Stimulated activated CD8-positive, alpha-beta memory T cell treated with anti-CD3 and anti-CD28 coated beads, Interleukin-7, amount 100 ng/mL, for 24 hours (primary cell): ENCODE measurements at regions not wholly inside any gene's neighbourhood (a gene's known extent, or its start where the extent isn't known, plus 50 kb on each side); places are given as distances from the start of the nearest gene placed in this dataset.

ENCODE experiments used
- DNase-seq: peaks from one replicate; pipeline ENCODE4 v3.0.0-alpha.2; 2020; ENCODE audit warnings: low read depth

DNA sequence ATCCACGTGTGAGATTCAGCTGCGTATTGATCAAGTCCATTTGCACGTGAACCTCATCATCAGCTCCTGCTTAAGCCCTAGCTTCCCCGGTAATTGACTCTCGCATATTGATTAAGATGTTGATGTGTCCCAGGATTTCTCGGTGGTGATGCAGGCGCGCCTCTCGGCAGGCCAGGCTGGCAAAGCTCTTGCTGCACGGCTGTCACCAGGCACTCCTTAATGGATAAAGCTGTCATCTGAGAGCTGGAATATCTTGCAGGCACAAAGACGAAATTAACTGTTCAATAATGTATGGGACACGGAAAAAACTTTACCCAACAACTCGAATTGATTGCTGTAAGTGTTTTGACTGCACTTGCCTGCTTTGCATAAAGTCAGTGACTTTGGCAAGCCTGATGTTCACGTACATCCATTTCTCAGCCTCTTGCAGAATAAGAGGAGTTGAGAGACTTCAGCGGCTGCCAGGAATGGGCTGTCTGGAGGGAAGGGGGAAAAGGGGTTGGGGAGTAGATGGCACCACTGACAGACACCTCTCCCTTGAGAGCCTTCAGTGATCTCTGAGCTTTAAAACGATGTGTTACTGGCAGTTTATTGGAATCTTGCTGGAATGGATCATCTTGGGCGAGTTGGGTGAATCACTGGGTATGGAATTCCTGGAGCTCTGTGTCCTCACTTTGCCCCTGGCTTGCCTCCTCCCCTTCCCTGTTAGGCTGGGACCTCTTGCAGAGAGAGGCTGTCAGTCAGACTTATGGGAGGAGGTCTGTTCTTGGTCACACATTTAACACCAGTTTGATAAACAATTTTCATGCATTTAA, 650.3 kb downstream of the CCDC171 start:
- no peak for DNase-seq

DNA sequence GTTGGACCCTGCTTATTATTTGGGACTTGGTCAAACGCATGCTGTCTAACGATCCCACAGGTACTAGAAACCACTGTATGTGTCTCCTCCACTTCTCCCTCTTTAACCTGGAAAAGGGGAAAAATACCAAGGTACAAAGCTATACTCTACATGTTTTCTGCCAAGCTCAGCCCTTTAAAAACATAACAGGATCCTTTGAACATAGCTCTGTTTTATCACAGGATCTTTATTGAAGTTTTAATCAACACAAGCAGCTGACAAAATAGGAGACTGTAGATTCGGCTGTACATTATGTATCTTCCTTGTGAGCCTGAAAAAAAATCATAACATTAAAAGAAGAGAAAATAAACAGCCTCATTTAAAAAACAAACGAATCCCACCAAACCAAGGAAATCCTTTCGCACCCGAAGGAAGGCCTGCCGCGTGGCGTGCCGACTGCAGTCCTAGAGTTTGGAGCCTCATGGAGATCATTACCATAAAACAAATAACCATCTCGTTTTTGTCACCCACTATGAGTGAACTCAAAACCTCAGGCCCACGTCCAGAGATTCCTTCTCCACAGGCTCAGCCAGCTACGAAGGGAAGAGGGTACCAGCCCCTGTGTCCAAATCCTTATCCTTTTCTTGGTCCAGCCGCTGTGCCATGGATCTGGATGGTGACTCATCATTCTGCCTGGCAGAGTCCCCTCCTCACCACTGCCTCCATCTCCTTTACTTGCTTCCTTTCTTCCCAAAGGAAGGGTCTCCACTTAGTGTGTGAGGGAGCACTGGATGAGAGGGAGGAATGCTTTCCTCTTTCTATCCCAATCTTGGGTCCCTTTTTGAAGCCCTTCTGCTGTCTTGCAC, 651.1 kb downstream of the CCDC171 start:
- DNase-seq: no peak

DNA sequence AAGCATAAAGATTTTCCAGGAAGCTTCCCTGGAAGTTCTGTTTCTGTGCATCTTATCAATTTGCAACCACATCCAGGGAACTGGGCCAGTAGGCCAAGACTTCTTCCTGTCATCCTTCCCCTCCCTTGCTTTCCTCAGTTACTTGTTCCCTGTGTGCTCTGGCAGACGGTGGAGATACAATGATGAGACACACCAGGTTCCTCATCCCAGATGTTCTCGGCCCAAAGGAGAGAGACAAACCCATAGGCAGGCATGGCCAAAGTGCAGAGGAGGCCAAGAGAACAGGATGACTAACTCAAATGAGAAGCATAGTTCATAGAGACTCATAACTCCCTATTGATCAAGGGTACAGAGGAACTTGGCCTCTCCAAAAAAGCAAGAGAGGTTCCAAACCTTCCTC, 652.6 kb downstream of the CCDC171 start:
- no peak for DNase-seq

DNA sequence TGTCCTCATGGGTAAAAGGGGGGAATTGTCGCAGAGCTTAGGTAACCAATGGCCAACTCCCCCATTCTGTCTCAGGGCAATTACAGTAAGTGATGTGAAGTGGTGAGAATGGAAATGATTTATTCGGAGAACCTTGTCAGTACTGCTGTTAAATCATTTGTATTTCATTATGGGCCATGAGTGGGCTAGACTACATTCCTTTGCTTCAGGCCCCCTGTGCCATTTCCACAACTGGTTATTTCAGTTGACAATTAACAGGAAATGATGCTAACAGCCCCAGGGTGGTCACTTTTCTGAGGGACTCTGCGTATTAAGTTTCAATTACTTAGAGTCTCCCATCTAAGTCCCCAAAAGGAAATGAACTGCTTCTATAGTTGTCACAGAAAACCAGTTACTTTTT, 653.7 kb downstream of the CCDC171 start:
- DNase-seq: no peak

DNA sequence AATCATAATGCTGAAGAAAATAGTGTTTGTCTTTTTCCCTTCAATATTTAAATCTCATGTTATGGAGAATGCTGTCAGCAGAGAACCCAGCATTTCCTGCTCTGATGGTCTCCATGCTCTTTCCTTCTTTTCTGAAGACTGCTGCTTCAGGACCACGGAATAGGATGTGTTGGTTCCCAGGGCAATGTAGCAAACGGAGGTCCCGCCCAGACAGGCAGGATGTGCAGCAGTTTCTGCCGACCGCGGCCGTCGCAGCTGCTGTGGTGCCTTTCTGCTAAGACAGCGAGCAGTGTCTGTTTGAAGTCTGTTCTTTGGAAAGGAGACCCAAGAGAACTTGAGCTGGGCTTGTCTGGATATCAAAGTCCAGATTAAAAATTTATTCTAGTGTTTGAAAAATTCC, 654.3 kb downstream of the CCDC171 start:
- no peak for DNase-seq

DNA sequence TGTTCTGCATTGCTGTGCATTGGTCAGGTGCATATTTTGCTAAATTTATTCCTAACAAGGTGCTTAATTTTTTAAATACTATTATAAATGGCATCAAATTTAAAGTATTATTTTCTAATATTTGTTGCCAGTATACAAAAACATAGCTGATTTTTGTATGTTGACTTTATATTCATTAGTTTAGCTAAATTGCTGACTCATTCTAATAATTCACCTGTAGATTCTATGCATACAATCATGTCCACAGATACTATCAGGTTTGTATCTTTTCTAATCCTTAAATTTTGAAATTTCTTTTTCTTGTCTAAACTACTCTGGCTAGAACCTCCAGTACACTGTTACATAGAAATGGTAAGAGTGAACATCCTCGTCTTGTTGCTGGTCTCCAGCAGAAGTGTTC, 657.6 kb downstream of the CCDC171 start:
- DNase-seq: no peak

DNA sequence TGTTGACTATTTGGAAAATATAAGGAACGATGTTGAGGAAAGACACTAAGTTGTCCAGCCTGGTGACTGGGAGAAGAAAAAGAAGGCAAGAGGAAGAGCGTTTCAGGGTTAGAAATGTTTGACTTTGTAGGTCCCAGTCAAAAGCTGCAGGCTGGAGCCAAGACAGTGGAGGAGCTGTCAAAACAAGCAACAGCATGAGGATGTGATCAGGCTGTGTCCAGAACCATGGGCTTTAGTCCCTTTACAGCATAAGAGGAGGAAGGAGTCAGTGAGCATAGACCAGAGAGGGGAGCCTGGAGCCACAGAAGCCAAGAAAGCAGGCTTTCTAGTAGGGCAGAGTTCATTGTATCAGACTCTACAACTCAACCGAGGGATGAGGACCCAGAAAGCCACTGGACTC, 658.5 kb downstream of the BNC2 start:
- DNase-seq: no peak

DNA sequence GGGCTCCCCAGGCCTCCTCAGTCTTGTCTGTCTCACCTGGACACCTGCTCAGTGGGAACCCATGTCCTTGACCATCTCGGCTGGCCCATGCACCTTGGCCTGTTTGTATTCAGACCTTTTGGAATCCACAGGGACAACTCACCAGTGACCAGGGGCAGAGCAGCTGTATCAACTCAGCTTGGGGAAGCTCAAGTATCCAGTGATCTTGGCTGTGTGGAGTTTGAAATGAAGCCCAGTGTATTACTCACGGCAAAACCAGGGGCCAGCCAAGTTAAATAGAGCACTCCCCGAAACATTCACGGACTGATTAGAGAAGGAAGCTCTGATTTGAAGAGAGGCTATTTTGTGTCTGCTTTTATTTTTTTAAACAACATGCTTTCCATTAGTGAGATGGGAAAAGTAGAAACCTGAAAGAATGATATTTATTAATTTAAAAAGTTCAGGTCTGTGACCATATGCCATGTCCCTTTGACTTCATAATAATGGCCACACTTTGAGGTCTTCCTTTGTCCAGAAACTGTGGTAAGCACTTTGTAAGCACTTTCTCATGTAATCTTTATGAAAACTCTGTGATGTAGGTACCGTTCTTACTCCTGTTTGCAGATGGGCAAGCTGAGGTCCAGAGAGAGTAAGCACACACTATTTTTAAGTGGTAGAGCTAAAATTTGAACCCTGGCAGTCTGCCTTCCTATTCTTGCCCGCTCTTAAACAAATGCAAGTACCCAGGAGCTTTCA, 656.5 kb downstream of the BNC2 start:
- DNase-seq: no peak

DNA sequence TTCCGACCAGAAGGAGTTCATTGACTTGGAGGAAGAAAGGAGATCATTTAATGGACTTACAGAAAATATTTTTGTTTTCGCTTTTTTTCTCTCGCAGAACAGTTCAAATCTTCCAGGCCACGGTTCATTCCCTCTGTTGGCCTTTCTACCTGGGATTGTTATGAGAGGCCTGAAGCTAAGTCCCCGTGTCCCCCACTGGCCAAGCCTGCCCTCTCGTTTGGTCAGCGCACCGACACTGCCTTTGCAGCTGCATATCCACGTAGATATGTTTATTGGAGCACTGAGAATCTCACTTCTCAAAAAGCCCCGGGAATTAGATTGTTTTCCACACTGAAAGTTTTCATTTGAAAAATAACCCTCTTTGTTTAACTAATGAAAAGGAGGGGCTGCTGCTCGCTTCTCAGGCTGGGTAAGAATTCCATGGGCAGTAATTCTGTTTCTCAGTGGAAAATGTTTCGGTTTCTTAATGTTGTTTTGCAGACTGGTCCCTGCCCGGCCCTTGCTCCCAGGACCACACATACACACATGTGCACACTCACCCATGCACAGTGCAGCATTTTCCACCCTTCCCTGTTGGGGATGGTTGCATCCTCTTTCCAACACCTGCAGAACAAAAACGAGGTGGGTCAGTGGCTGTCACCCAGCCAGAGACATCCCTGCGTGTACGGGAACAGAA, 655.7 kb downstream of the BNC2 start:
- no peak for DNase-seq

DNA sequence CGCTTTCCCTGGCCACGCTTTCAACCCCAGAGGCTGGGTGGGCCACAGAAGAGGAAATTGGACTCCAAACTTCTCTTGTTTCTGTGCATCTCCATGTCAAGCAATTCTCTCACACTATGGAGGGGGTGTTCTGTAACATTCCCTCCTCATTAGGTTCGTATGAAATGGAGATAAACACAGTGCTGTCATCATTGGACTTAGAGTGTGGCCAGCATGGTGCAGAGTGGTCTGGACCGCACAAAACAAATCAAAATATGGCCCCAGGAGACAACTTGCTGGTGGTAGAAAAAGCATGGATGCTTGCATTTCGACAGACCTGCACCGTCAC, 655.2 kb downstream of the BNC2 start:
- DNase-seq: no peak

DNA sequence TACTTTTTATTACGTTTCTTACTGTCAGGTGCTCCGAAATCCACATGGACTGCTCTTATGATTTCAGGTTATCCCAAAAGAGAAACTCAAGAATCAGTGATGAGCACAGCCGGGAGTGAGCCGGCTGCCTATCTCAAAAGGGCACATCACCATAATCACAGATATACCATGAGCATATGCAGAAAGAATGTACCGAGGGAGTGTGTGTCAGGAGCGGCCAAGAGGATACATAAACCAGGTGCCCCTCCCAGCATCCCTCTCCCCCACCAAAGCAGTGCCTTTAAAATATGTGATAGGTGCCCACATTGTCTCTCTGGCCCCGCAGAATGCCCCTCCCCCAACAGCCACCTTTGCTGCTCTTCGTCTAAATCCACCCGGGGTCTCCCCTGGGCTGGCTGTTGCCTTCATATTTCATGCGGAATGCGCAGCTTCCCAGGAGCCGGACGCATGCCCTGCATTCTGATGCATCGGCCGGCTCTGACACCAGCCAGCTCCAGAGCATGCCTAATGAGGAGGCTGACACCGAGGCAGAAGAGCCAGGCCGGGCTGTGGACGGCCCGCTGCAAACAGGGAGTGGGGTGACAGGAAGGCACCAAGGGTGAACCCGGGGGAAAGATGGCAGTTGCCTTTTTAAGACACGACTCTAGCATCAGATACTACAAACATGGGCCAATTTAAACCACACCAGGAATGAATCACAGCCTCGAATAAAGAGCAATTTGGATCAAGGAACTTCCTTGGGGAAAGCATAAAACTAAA, 652.3 kb downstream of the BNC2 start:
- DNase-seq: no peak

DNA sequence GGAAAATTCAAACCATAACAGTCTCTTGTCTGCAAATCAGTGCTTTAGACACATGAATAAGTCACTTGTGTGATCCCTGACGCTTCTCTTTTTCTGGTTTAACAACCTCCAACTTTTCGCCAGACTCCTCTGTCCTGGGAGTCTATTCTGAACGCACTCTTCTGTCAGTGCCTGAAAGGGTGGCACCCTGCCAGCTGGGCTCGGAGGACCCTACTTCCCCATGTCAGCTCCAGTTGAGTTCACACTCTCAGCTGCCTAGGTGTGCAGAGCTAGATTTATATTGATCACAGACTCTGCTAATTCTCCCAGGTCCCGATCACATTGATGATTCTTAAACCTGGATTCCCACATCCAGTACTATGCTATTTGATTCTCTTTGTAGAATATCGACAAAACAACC, 649.1 kb downstream of the BNC2 start:
- no peak for DNase-seq

DNA sequence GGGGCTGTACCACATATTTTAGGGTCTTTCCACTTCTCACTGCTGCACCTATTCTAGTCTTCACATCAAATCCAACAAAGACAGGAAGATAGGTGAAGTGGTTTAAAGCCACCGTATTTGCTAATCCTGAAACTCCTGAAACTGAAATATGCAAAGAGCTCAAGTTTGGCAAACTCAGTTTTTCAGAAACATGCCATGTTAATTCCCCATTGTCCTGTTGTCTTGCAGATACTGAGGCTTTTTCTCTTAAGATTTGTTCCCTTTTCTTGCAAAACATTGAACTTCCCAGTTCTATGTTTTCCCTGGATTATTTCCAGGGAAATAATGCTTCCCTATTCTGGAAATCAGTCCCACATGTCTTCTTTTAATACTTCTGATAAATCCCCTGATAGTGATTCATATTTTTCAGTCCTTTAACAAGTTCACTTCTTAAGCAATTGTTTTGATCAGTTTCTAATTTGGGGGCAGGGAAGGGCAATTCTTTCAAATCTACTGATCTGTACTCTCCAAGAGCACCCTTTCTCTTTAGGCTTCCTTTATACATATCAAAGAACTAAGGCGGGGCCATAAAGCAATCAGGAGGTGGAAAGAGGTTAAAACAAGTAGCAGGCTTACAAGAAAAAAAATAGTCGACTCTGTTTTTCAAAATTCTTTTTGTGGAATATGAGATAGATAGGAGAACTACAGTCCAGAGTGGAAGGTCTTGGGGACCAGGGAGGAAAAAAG, 648.5 kb downstream of the BNC2 start:
- DNase-seq: no peak

DNA sequence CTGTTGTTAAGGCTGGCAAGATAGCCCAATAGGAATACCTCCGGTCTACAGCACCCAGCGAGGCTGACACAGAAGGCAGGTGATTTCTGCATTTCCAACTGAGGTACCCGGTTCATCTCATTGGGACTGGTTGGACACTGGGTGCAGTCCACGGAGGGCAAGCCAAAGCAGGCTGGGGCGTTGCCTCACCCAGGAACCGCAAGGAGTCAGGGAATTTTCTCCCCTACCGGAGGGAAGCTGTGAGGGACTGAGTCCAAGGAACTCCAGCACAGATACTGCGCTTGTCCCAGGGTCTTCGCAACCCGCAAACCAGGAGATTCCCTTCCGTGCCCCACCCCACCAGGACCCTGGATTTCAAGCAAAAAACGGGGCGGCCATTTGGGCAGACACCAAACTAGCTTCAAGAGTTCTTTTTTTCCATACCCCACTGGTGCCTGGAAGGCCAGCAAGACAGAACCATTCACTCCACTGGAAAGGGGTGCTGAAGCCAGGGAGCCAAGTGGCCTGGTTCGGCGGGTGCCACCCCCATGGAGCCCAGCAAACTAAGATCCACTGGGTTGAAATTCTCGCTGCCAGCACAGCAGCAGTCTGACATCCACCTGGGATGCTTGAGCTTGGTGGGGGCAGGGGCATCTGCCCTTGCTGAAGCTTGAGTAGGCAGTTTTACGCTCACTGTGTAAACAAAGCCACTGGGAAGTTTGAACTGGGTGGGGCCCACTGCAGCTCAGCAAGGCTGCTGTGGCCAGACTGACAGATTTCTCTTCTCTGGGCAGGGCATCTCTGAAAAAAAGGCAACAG, 647.2 kb downstream of the BNC2 start:
- no peak for DNase-seq

DNA sequence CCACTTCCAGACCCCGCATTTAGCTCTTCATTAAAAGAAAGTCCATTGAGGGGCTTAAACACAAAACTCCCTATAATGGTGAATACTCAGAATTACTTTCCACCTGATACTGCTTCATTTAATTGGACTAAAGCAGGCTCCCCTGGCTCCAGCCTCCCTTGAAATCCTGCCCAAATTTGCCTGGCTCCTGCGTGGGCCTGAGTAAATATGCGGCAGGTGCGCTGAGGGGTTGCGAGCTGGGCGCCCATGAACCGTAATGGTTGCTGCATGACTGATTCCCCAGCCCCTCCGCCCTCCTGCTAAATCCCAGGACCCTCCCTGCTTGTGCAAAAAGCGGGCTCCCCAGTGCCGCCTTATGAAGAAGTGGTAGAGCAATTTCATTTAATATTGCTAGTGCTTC, 639.7 kb downstream of the BNC2 start:
- DNase-seq: no peak

DNA sequence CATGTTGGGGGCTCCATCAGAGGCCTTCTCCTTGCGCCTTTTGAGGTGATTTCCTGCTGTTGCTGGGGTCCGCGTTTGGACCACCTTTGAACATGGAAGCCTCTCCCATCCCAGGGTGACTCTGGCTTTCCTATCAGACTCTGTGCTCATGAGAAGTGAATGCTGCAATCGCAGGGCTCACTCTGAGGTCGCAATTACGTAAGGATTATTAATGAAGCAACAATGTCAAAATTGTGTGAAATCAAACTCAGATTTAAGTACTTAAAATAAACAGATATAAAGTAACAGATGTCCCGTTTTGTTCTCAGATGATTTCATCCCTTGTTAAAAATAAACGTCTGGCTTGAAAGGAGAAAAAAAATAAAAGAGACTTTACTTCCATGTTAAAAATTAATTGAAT, 634.2 kb downstream of the BNC2 start:
- no peak for DNase-seq

DNA sequence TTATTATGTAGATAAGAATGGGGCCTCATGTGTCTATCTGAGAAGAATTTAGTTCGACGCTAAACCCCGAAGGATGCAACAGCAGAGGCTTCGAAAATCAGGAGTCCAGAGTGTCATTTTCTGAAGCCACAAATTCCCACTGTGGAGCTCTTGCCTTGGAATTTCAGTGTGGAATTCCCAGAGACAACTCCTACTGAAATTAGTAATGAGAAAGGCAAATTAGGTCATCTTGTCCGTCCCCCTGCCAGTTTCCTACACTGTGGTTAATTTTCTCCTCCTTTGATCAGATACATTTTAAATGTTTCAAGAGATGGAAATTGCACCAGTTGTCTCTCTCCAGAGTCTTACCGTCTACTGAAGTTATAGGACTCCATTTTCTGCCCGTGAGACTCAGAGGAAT, 633.6 kb downstream of the BNC2 start:
- no peak for DNase-seq

DNA sequence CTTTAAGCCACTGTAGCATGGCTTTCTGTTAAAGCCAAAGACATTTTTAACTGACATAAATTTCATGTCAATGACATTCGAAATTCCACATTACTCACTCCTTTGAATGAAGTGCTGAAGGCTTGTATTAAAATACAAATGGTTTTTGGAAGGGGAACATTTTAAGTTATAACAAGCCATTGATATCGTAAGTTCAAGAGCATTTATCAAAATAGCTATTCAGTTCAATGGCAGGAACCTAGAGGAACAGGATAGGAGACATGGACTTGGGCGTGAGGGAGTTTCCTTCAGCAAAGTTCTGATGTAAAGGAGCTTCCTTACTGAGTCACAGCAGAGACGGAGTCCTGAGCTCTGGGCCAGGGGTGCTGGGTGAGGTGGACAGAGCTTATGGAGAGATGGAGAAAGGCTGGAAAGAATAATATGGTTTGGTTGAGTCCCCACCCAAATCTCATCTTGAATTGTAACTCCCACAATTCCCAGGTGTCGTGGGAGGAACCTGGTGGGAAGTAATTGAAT, 631.8 kb downstream of the BNC2 start:
- DNase-seq: no peak

DNA sequence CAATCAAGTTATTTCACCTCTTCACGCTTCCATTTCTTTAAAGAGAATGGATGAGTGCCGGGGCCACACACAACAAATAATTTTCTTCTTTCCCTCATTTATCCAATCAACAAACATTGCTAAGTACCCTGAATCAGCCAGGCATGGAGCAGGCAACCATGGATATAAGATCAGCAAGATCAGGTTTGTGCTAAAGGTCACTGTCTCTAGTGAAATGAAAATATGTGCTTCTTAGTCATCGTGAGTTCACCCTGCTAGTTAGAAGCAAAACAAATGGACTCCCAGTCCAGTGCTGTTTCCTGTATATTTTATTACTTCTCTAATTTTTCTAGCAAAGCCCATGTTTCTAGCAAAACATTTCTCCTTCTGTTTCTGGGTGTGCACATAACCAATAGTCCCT, 629.2 kb downstream of the BNC2 start:
- no peak for DNase-seq

DNA sequence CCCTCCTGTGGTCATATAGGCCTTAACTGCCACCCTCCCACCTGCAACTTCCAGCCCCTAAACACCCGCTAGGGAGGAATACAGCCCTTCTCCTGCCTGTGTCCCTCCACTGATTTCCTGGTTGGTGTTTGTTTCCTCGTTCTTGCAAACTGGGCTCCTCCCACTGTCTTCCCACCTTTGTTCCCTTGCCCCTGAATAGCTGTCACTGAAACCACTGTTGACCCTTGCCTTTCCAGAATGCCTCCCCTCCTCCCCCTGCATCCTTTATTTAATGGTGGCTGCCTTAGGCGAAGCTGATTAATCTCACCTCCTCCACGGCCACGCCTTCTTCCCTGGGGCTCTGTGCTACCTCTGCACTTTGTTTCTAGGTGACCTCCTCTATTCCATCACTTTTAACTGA, 626.7 kb downstream of the BNC2 start:
- no peak for DNase-seq
